ENCODE measurements at regions not wholly inside any gene's neighbourhood (a gene's known extent, or its start where the extent isn't known, plus 50 kb on each side); places are given as distances from the start of the nearest gene placed in this dataset.

DNA sequence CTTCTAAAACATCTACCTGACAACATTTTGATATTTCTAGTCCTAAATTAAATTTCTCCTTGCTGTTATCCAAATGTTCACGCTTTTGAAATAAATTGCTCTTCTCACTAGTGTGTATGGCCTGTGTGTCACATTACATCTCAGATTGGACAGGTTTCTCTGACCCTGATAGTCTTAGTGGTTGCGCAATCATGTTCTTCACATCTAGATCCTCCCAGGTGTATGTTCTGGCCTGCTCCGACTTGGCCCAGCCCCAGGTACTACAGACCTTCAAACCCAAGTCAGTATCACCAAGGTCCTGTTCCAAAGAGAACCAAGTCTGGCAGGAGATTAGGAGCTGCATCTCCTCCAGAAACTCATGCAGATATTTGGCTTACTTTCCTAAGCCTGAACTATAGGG lies 209.5 kb downstream of the ASCL1 start:
- TF ChIP-seq ZNF274 (IDR thresholded peaks at IDR 0.05; ENCODE audit: low read depth, low read length) (no peak), YY1 (IDR thresholded peaks at IDR 0.05; ENCODE audit: insufficient read depth, insufficient read length) (no peak), SUZ12 (IDR thresholded peaks at IDR 0.05; ENCODE audit: extremely low read depth, insufficient read depth, insufficient read length) (no peak)
- Histone ChIP-seq H3K4me1 (ENCODE audit: insufficient read depth, insufficient read length) (no peaks in the 10 kb centered on the region), H3K36me3 (ENCODE audit: insufficient read depth, insufficient read length, low read length) (no peaks in the 10 kb centered on the region), H3K4me3 (ENCODE audit: insufficient read length, low read depth) (no peak overlapping the region), H3K9ac (ENCODE audit: insufficient read length, low read depth) (no peak overlapping the region), H3K27me3 (ENCODE audit: insufficient read depth, insufficient read length) (no peaks in the 10 kb centered on the region), H3K9me3 (ENCODE audit: insufficient read depth, low read length) (no peaks in the 10 kb centered on the region)
- no peak for DNase-seq (ENCODE audit: low read depth, low spot score)

DNA sequence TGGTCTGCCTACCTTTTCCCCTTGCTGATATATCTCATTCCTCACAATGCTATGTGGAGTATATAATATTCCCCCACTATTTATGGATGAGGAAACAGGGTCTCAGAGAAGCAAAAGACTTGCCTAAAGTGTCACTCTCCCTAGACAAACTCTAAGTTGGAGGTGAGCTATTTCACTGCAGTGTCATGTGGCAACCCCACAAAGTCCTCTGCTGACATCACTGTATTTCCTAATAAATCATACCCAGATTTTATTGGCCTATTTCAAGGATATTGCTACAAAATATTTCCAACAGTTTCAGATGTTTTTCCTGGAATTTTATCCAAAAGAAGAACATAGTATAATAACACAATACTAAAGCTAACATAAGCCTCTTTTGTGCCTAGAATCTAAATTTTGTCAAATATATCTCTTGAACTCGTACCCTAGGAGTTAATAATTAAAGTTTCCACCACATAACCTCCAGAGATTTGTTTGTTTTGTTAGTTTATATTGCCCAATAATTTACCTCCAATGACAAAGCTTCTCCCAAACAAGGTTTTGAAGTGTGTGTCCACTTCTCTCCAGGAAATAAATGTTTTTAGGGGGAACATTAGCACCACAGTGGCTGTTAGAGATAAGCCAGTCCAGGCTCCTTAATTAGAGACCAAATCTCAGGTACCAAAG lies 215.1 kb downstream of the ASCL1 start:
- Histone ChIP-seq H3K36me3 (ENCODE audit: insufficient read depth, insufficient read length, low read length) (no peaks in the 10 kb centered on the region), H3K4me1 (ENCODE audit: insufficient read depth, insufficient read length) (no peaks in the 10 kb centered on the region), H3K9me3 (ENCODE audit: insufficient read depth, low read length) (no peaks in the 10 kb centered on the region), H3K27me3 (ENCODE audit: insufficient read depth, insufficient read length) (no peaks in the 10 kb centered on the region), H3K9ac (ENCODE audit: insufficient read length, low read depth) (no peak overlapping the region), H3K4me3 (ENCODE audit: insufficient read length, low read depth) (no peak overlapping the region)
- DNase-seq (ENCODE audit: low read depth, low spot score): no peak
- TF ChIP-seq SUZ12 (IDR thresholded peaks at IDR 0.05; ENCODE audit: extremely low read depth, insufficient read depth, insufficient read length): no peak
- TF ChIP-seq YY1 (IDR thresholded peaks at IDR 0.05; ENCODE audit: insufficient read depth, insufficient read length): no peak
- no peak for TF ChIP-seq ZNF274 (IDR thresholded peaks at IDR 0.05; ENCODE audit: low read depth, low read length)

GRCh38 chr12:103175625-103176024 lies 218.2 kb downstream of the ASCL1 start:
- no peaks in the 10 kb centered on the region for H3K27me3 ChIP-seq (ENCODE audit: insufficient read depth, insufficient read length)
- H3K9me3 ChIP-seq (ENCODE audit: insufficient read depth, low read length): no peaks in the 10 kb centered on the region
- no peak overlapping the region for H3K4me3 ChIP-seq (ENCODE audit: insufficient read length, low read depth)
- no peaks in the 10 kb centered on the region for H3K36me3 ChIP-seq (ENCODE audit: insufficient read depth, insufficient read length, low read length)
- no peaks in the 10 kb centered on the region for H3K4me1 ChIP-seq (ENCODE audit: insufficient read depth, insufficient read length)
- no peak overlapping the region for H3K9ac ChIP-seq (ENCODE audit: insufficient read length, low read depth)
- TF ChIP-seq SUZ12 (IDR thresholded peaks at IDR 0.05; ENCODE audit: extremely low read depth, insufficient read depth, insufficient read length) (no peak), YY1 (IDR thresholded peaks at IDR 0.05; ENCODE audit: insufficient read depth, insufficient read length) (no peak), ZNF274 (IDR thresholded peaks at IDR 0.05; ENCODE audit: low read depth, low read length) (no peak)
- no peak for DNase-seq (ENCODE audit: low read depth, low spot score)

DNA sequence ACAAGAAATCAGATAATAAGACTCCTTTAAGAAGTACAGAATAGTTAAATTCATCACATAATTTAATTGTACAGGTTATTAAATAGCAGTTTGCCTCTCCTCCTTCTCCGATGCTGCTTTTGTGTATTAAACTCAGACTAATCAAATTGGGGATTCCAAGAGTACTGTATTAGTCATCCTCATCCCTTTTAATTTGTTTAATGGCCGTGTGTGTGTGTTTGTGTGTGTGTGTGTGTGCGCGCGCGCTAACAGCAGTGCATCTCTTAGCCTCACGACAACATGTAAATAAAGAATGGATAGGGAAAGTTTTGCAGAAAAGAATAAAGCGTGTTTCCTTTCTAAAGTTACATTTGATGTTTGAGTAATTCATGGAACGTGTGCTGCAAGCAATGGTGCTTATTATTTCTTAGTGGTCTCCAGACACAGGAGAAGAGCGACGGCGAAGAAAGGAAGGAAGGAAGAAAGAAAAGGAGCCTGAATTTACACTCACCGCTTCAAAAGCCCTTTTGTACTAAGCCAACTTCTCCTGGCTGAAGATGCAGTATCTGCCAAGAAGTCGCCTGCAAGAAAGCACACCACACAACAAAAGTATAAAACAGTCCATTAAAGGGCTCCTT lies 220.3 kb downstream of the ASCL1 start:
- DNase-seq (ENCODE audit: low read depth, low spot score): no peak
- Histone ChIP-seq H3K9ac (ENCODE audit: insufficient read length, low read depth) (no peak overlapping the region), H3K36me3 (ENCODE audit: insufficient read depth, insufficient read length, low read length) (no peaks in the 10 kb centered on the region), H3K4me3 (ENCODE audit: insufficient read length, low read depth) (no peak overlapping the region), H3K4me1 (ENCODE audit: insufficient read depth, insufficient read length) (no peaks in the 10 kb centered on the region), H3K27me3 (ENCODE audit: insufficient read depth, insufficient read length) (no peaks in the 10 kb centered on the region), H3K9me3 (ENCODE audit: insufficient read depth, low read length) (no peaks in the 10 kb centered on the region)
- TF ChIP-seq SUZ12 (IDR thresholded peaks at IDR 0.05; ENCODE audit: extremely low read depth, insufficient read depth, insufficient read length) (no peak), ZNF274 (IDR thresholded peaks at IDR 0.05; ENCODE audit: low read depth, low read length) (no peak), YY1 (IDR thresholded peaks at IDR 0.05; ENCODE audit: insufficient read depth, insufficient read length) (no peak)

DNA sequence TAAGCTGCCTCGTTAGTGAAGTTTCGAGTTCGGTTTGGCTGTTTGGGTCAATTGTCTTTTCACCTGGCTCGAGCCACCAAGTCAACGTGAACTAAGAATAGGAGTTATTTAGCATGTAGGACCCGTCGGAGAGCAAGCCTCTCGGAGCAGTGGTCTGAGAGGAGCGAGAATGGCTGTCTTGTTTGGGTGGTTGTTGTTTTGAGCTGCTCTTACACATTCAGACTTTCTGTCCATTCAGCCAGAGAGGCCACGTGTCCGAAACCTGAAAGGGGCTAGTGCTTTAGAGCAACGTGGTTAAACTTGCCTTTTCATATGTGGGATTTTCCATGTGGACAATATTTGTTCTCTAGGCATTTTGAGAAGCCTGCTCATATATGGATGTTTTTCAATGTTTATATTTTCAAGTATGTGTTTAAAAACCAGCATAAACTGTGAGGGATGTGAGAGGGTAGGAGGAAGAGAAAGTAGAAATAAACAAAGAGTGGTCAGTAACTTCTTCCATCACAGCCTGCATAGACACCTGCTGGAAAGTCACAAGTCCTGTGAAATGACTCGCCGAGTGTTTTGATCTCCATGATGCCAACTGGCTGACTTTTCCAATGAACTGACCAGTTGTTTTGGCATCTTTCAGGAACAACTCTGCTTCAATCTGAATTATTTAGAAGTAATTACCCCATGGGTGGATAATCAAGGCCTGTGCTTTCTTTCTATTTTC lies 221.0 kb downstream of the ASCL1 start:
- Histone ChIP-seq H3K4me1 (ENCODE audit: insufficient read depth, insufficient read length) (no peaks in the 10 kb centered on the region), H3K9ac (ENCODE audit: insufficient read length, low read depth) (no peak overlapping the region), H3K9me3 (ENCODE audit: insufficient read depth, low read length) (no peaks in the 10 kb centered on the region), H3K4me3 (ENCODE audit: insufficient read length, low read depth) (no peak overlapping the region), H3K27me3 (ENCODE audit: insufficient read depth, insufficient read length) (no peaks in the 10 kb centered on the region), H3K36me3 (ENCODE audit: insufficient read depth, insufficient read length, low read length) (no peaks in the 10 kb centered on the region)
- no peak for DNase-seq (ENCODE audit: low read depth, low spot score)
- TF ChIP-seq ZNF274 (IDR thresholded peaks at IDR 0.05; ENCODE audit: low read depth, low read length): no peak
- no peak for TF ChIP-seq YY1 (IDR thresholded peaks at IDR 0.05; ENCODE audit: insufficient read depth, insufficient read length)
- no peak for TF ChIP-seq SUZ12 (IDR thresholded peaks at IDR 0.05; ENCODE audit: extremely low read depth, insufficient read depth, insufficient read length)

DNA sequence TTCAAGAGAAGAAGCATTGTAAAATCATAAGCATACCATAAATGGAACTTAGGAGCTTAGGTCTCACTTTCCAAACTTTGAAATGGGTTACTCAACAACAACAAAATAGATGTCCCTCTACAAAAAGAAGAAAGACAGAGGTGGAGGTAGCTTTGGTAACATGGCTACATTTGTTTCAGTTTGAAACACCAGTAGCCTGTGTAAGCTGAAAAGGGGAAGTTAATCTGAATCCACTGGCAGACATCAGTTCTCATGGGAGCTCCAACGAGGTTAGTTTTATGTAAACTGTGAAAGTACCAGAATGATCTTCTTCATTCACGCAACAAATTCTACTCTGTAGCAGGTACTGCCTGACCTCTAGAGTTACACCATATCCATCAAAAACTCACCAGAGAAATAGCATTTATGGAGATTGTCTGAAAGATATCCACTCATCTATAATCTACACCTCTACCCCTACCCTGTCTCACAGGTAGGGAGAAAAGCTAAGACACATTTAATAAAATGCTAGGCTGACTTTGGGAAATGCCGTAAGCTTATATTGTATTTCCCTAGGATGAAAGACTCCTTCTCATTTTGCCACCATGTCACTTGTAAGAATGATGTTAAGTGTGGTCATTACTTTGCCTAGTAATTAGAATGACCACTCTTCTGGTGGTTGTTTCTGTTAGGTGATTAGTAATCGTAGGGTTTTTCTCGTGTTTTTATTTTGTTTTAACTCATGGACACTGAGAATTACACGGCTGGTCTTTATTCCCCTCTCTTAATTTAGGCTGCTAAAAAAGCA lies 224.1 kb downstream of the ASCL1 start:
- H3K36me3 ChIP-seq (ENCODE audit: insufficient read depth, insufficient read length, low read length): no peaks in the 10 kb centered on the region
- no peak for DNase-seq (ENCODE audit: low read depth, low spot score)
- no peak overlapping the region for H3K4me3 ChIP-seq (ENCODE audit: insufficient read length, low read depth)
- TF ChIP-seq ZNF274 (IDR thresholded peaks at IDR 0.05; ENCODE audit: low read depth, low read length) (no peak), SUZ12 (IDR thresholded peaks at IDR 0.05; ENCODE audit: extremely low read depth, insufficient read depth, insufficient read length) (no peak), YY1 (IDR thresholded peaks at IDR 0.05; ENCODE audit: insufficient read depth, insufficient read length) (no peak)
- H3K9me3 ChIP-seq (ENCODE audit: insufficient read depth, low read length): no peaks in the 10 kb centered on the region
- no peaks in the 10 kb centered on the region for H3K27me3 ChIP-seq (ENCODE audit: insufficient read depth, insufficient read length)
- no peaks in the 10 kb centered on the region for H3K4me1 ChIP-seq (ENCODE audit: insufficient read depth, insufficient read length)
- H3K9ac ChIP-seq (ENCODE audit: insufficient read length, low read depth): no peak overlapping the region

All from NT2/D1 (cell line).